ENCODE measurements at regions not wholly inside any gene's neighbourhood (a gene's known extent, or its start where the extent isn't known, plus 50 kb on each side); places are given as distances from the start of the nearest gene placed in this dataset.

- no peaks in the 10 kb centered on the region for H3K36me3 ChIP-seq
- no peak overlapping the region for H3K27ac ChIP-seq
- intact Hi-C loops (cut with DNase I): no loop called here
- no peak overlapping the region for H3K4me3 ChIP-seq
- H3K4me1 ChIP-seq: no peaks in the 10 kb centered on the region
- ATAC-seq (peak in 1 of 4 donors; percentile 57), FAIRE-seq (no peak), DNase-seq (no peak)
- H3K27me3 ChIP-seq: no peaks in the 10 kb centered on the region
- WGBS, 2 donors: 67 to 76% methylated on average over 3 of the region's 3 CpGs
- no peaks in the 10 kb centered on the region for H3K9me3 ChIP-seq
- TF ChIP-seq CTCF (IDR thresholded peaks at IDR 0.05): no peak
Observed at GRCh38 chr11:95283650-95284049, 52.6 kb upstream of the SESN3 start.

GRCh38 chr11:95283146-95283545 lies 52.1 kb upstream of the SESN3 start:
- intact Hi-C loops (cut with DNase I): no loop called here
- ATAC-seq (no peak), DNase-seq (no peak), FAIRE-seq (no peak)
- Histone ChIP-seq H3K27me3 (no peaks in the 10 kb centered on the region), H3K27ac (no peak overlapping the region), H3K4me3 (no peak overlapping the region), H3K9me3 (no peaks in the 10 kb centered on the region), H3K36me3 (no peaks in the 10 kb centered on the region), H3K4me1 (no peaks in the 10 kb centered on the region)
- TF ChIP-seq CTCF (IDR thresholded peaks at IDR 0.05): no peak
- WGBS, 2 donors: 69 to 77% methylated on average over 3 of the region's 3 CpGs

- ATAC-seq (peak in 2 of 4 donors; percentile 63 to 66), DNase-seq (peak in 1 of 6 donors; percentile 3), FAIRE-seq (no peak)
- no peaks in the 10 kb centered on the region for H3K36me3 ChIP-seq
- H3K27me3 ChIP-seq: no peaks in the 10 kb centered on the region
- intact Hi-C loops (cut with DNase I): no loop called here
- WGBS, 2 donors: 50 to 54% methylated on average over 6 of the region's 6 CpGs
- no peak for TF ChIP-seq CTCF (IDR thresholded peaks at IDR 0.05)
- H3K4me1 ChIP-seq: no peaks in the 10 kb centered on the region
- H3K27ac ChIP-seq: no peak overlapping the region
- H3K9me3 ChIP-seq: no peaks in the 10 kb centered on the region
- no peak overlapping the region for H3K4me3 ChIP-seq
Observed at GRCh38 chr11:95282291-95282751, 51.3 kb upstream of the SESN3 start.

Data from pancreas (tissue), 10 donors.